Breast epithelium (tissue), 3 donors: ENCODE measurements at regions not wholly inside any gene's neighbourhood (a gene's known extent, or its start where the extent isn't known, plus 50 kb on each side); places are given as distances from the start of the nearest gene placed in this dataset.

Source experiments
- CTCF ChIP-seq, 3 donors: fragments of 450-650 bp; IDR thresholded peaks; one replicate each; pipeline ENCODE4 v1.5.1; 2016 to 2017; ENCODE audit warnings: antibody characterized with exemption in 3 of 3, mild to moderate bottlenecking in 3 of 3, moderate library complexity in 3 of 3
- POLR2A ChIP-seq: fragments of 450-650 bp; IDR thresholded peaks from one replicate; pipeline ENCODE4 v1.6.1; 2016; ENCODE audit warnings: antibody characterized with exemption, mild to moderate bottlenecking, moderate library complexity
- POLR2AphosphoS5 ChIP-seq, 3 donors: sonication (generic); formaldehyde crosslinking; IDR thresholded peaks; one replicate each; pipeline ENCODE4 v1.6.1; 2017; ENCODE audit warnings: antibody characterized with exemption in 3 of 3

GRCh38 chr15:85289677-85290365, 90.6 kb upstream of the AKAP13 start:
- no peak for TF ChIP-seq POLR2AphosphoS5 (IDR thresholded peaks at IDR 0.05)
- peak in 2 of 3 donors; percentile 44 to 51 for TF ChIP-seq CTCF (IDR thresholded peaks at IDR 0.05)
- no peak for TF ChIP-seq POLR2A
